ENCODE measurements at regions not wholly inside any gene's neighbourhood (a gene's known extent, or its start where the extent isn't known, plus 50 kb on each side); places are given as distances from the start of the nearest gene placed in this dataset.

DNA sequence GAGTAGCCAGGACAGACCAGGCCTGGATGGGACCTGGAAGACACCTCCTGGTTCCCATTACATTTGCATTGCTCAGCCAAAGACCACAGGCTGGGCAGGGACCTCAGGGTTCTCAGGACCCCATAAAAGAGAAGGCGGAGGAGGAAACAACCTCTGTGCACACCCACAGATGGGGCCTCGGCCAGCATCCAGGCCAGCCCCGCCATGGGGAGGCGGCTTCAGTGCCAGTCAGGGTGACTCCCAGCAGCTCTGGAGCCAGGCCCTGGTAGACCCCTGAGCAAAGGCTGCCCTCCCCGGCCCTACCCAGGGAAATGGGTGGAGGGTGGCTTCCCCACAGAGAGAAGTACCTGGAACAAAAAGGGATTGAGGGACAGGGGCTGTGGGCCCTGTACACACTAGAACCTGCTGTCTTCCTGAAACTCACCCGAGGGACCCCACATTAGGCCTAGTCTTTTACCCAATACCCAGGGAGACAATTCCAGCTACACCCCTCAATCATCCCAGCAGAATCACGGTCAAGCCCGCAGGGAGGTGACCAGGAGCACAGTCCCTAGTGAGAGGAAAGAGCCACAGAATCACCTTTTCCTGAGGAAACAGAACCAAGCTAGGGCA is 64.5 kb downstream of the PSMG1 start:
- DNase-seq (ENCODE audit: extremely low spot score, unreplicated experiment), result no peak
- H3K27me3 Mint-ChIP-seq (ENCODE audit: unreplicated experiment), result no peaks in the 10 kb centered on the region
- no peak overlapping the region for H3K27ac Mint-ChIP-seq (ENCODE audit: unreplicated experiment)
- TF ChIP-seq, protein P1, sequence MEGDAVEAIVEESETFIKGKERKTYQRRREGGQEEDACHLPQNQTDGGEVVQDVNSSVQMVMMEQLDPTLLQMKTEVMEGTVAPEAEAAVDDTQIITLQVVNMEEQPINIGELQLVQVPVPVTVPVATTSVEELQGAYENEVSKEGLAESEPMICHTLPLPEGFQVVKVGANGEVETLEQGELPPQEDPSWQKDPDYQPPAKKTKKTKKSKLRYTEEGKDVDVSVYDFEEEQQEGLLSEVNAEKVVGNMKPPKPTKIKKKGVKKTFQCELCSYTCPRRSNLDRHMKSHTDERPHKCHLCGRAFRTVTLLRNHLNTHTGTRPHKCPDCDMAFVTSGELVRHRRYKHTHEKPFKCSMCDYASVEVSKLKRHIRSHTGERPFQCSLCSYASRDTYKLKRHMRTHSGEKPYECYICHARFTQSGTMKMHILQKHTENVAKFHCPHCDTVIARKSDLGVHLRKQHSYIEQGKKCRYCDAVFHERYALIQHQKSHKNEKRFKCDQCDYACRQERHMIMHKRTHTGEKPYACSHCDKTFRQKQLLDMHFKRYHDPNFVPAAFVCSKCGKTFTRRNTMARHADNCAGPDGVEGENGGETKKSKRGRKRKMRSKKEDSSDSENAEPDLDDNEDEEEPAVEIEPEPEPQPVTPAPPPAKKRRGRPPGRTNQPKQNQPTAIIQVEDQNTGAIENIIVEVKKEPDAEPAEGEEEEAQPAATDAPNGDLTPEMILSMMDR (IDR thresholded peaks at IDR 0.05), result no peak
- H3K9me3 Mint-ChIP-seq (ENCODE audit: unreplicated experiment), result peaks cover 9% of the 10 kb centered on the region
- H3K4me3 Mint-ChIP-seq (ENCODE audit: unreplicated experiment), result no peak overlapping the region
- peaks cover 8% of the 10 kb centered on the region for H3K36me3 Mint-ChIP-seq (ENCODE audit: unreplicated experiment)
- peaks cover 36% of the 10 kb centered on the region for H3K4me1 Mint-ChIP-seq (ENCODE audit: unreplicated experiment)

DNA sequence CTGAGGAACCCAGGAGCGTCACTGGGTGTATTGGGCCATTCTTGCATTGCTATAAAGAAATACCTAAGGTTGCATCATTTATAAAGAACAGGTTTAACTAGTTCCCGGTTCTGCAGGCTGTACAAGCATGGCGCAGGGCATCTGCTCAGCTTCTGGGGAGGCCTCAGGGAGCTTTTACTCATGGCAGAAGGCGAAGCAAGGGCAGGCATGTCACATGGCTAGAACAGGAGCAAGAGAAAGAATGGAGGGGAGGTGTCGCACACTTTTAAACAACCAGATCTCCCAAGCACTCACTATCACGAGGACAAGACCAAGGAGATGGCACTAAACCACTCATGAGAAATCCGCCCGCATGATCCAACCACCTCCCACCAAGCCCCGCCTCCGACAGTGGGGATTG is 65.2 kb downstream of the PSMG1 start:
- TF ChIP-seq, protein P1 (IDR thresholded peaks at IDR 0.05), result no peak
- H3K27me3 Mint-ChIP-seq (ENCODE audit: unreplicated experiment), result no peaks in the 10 kb centered on the region
- peaks cover 42% of the 10 kb centered on the region for H3K4me1 Mint-ChIP-seq (ENCODE audit: unreplicated experiment)
- H3K27ac Mint-ChIP-seq (ENCODE audit: unreplicated experiment), result no peak overlapping the region
- no peak for DNase-seq (ENCODE audit: extremely low spot score, unreplicated experiment)
- H3K9me3 Mint-ChIP-seq (ENCODE audit: unreplicated experiment), result peaks cover 5% of the 10 kb centered on the region
- H3K4me3 Mint-ChIP-seq (ENCODE audit: unreplicated experiment), result no peak overlapping the region
- peaks cover 5% of the 10 kb centered on the region for H3K36me3 Mint-ChIP-seq (ENCODE audit: unreplicated experiment)

DNA sequence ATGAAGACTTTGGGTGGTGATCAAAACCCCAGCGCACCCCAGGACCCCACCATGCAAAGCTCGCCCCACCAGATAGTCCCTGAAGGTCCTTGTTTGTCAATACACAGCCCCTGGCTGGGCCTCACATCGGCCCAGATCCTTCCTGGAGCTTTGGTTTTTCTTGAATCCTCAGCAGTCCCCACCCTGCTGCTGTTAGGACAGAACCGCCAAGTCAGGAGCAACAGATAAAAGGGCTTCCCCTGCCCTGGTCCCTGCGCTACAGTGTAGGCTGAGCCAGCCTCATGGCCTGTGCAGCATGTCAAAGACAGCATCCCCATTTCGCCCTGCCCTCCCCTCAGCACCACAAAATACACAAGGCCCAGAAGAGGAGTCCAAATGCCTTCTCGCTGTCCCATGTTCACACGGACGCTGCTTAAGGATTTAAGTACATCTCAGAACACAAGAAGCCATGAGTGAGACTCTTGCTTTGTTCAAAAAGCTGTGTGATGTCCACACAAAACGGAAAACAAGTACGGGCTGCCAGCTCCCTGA is 65.7 kb downstream of the PSMG1 start:
- Mint-ChIP-seq H3K4me3 (ENCODE audit: unreplicated experiment) (no peak overlapping the region), H3K9me3 (ENCODE audit: unreplicated experiment) (peaks cover 5% of the 10 kb centered on the region), H3K4me1 (ENCODE audit: unreplicated experiment) (peaks cover 48% of the 10 kb centered on the region), H3K27me3 (ENCODE audit: unreplicated experiment) (no peaks in the 10 kb centered on the region), H3K27ac (ENCODE audit: unreplicated experiment) (no peak overlapping the region), H3K36me3 (ENCODE audit: unreplicated experiment) (peaks cover 4% of the 10 kb centered on the region)
- TF ChIP-seq, protein P1 (IDR thresholded peaks at IDR 0.05), result no peak
- DNase-seq (ENCODE audit: extremely low spot score, unreplicated experiment), result no peak

DNA sequence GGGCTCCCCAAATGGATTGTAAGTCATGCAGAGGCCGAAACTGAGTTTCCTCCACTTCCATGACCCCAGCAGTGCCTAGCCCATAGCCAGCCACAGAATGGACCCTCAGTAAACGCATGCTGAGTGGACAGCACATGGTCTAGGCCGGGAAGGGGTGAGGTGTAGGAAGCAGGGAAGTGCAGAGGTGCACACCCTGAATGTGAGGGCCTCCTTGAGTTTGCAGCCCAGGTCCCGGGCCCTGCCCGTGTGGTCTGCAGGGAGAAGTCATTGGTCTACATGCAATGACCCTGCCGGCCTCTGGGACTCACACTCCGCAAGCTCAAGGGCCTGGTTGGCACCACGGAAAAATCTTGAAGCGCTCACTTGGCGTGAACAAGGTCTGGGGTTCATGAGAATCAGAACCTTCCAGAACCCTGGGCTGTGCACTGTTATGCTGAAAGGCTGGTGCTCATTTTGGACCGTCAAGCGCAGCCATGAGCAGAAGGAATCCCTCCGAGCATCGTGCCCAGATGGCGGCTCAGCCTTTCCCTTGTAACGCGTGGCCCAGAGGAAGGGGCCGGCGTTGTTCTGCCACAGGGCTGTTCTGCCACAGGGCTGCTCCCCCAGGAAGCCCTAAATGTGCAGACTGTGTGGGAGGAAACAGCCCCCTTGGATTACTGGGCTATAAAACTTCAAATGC is 66.4 kb downstream of the PSMG1 start:
- DNase-seq (ENCODE audit: extremely low spot score, unreplicated experiment), result no peak
- TF ChIP-seq, protein P1 (IDR thresholded peaks at IDR 0.05), result no peak
- Mint-ChIP-seq H3K4me3 (ENCODE audit: unreplicated experiment) (no peak overlapping the region), H3K27me3 (ENCODE audit: unreplicated experiment) (no peaks in the 10 kb centered on the region), H3K27ac (ENCODE audit: unreplicated experiment) (no peak overlapping the region), H3K4me1 (ENCODE audit: unreplicated experiment) (peaks cover 52% of the 10 kb centered on the region), H3K36me3 (ENCODE audit: unreplicated experiment) (no peaks in the 10 kb centered on the region), H3K9me3 (ENCODE audit: unreplicated experiment) (no peaks in the 10 kb centered on the region)

DNA sequence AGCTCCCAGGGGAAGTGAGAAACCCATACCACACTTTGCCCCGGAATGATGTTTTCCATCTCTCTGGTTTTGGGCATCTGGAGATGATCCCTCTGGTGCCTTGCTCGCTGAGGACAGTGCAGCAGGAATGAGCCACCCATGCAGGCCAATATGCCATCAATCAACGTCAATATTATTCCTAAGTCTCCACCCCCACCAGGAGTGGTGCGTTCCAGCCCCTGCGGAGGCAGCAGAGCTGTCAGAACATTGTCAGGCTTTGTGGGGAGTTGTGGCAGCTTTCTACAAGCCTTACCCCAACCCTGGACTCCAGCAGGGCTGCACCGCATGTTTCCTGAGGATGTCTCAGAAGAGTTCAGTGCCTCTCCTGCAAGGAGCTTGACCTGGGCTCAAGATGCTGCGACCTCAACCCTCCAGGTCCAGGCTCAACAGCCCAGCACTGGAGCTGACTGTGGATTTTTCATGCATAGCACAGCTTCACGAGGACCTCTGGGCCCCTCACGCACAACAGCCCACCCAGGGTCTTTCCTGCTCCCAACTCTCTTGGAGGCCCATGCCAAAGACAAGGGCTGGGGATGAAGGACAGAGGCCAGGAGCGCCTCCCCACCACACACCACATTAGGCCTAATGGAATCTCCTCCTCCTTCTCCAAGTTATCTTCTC is 67.5 kb downstream of the PSMG1 start:
- H3K4me1 Mint-ChIP-seq (ENCODE audit: unreplicated experiment), result peaks cover 53% of the 10 kb centered on the region
- H3K27ac Mint-ChIP-seq (ENCODE audit: unreplicated experiment), result peak overlapping the region; percentile 83
- peak overlapping the region; percentile 15 for H3K4me3 Mint-ChIP-seq (ENCODE audit: unreplicated experiment)
- H3K36me3 Mint-ChIP-seq (ENCODE audit: unreplicated experiment), result no peaks in the 10 kb centered on the region
- H3K27me3 Mint-ChIP-seq (ENCODE audit: unreplicated experiment), result no peaks in the 10 kb centered on the region
- TF ChIP-seq, protein P1 (IDR thresholded peaks at IDR 0.05), result no peak
- DNase-seq (ENCODE audit: extremely low spot score, unreplicated experiment), result no peak
- no peaks in the 10 kb centered on the region for H3K9me3 Mint-ChIP-seq (ENCODE audit: unreplicated experiment)

All from osteocyte (in vitro differentiated cells).